ENCODE measurements at regions not wholly inside any gene's neighbourhood (a gene's known extent, or its start where the extent isn't known, plus 50 kb on each side); places are given as distances from the start of the nearest gene placed in this dataset.

DNA sequence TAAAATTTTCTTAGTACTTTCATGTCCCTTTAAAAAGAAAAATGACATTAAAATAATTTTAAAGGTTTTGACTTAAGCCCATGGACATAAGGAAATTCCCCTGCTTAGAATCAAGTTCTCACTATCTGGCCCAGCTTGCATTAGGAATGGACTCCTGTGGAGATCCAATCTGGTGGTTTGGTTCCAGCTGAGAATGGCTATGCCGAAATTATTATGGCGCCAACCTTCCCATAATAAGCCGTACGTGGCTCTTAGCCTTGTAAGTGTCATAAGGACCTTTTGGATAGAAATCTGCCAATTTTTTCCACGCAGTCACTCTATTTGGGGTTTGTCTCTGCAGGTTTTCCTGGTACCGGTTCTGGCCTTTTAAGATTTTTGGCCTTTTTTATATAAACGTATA is 262.1 kb upstream of the MAF start:
- TF ChIP-seq CTCF (IDR thresholded peaks at IDR 0.05; ENCODE audit: insufficient read depth, low read length, poor library complexity, severe bottlenecking): no peak
- TF ChIP-seq EZH2phosphoT487 (conservative IDR thresholded peaks at IDR 0.05; ENCODE audit: low read length): no peak

Measured in SU-DHL-6 (cell line).